CD4-positive, alpha-beta T cell treated with Interferon alpha-2 for 1 hour (primary cell): ENCODE measurements at regions not wholly inside any gene's neighbourhood (a gene's known extent, or its start where the extent isn't known, plus 50 kb on each side); places are given as distances from the start of the nearest gene placed in this dataset.

Experiments used
- DNase-seq, 2 donors: peaks; one replicate each; pipeline ENCODE4 v3.0.0-alpha.2; 2020 to 2022

- no peak for DNase-seq
Observed at GRCh38 chr3:72590732-72591221, 257.5 kb downstream of the SHQ1 start.

DNA sequence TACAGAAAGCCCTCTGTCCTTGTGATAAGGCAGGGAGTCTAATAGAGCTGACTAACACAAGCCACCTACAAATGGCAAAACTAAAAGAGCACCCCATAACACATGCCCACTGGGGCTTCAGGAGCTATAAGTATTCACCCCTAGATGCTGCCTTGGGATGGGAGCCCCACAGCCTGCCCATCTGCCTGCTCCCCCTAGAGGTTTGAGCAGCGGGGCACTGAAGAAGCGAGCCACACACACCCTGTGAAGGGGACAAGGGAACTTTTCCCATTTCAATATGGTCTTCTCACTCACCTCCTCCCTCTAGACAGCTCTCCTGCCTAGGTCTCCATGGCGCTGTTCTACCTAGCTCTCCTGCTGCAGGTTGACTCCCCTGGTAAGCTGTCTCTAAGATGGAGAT is 261.0 kb downstream of the SHQ1 start:
- DNase-seq: no peak

DNA sequence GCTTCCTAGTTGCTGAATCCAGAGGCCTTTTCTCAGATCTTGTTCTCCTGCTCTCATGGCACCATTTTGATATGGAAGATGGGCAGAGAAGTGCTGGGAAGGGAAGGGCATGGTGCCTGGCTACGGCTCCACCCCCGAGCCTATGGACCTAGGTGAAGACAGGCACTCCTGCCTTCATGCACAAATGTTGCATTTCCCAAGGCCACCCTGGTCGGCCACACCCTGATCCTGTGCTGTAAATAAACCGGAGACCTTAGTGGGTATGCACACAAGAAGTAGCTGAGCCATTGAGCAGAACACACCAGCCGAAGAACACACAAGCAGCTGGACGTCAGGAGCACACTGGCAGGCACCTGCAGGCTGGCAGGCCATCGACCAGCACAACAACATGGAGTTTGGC is 261.6 kb downstream of the SHQ1 start:
- DNase-seq: no peak

DNA sequence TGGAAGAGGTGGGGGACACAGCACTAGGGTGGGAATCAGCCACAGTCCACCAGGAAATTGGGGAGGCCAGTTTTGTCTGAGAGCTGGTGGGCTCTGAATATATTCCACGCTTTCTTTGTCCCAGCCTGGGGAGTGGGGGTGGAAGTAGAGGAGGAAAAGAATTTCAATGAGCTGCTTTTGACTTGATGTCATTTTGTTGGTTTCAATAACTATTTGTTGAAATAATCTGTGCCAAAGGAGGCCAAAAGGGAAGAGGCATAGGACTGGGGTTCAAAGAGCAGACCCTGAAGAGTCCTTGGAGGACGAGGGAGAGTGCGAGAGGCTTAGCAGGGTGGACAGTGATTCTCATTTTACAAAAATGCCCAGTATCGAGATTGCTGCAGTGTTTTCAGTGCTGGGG is 262.3 kb downstream of the SHQ1 start:
- DNase-seq: no peak

- DNase-seq: no peak
Observed at GRCh38 chr3:72584262-72584661, 264.0 kb downstream of the SHQ1 start.

GRCh38 chr3:72582963-72583362 is 265.3 kb downstream of the SHQ1 start:
- DNase-seq: no peak

DNA sequence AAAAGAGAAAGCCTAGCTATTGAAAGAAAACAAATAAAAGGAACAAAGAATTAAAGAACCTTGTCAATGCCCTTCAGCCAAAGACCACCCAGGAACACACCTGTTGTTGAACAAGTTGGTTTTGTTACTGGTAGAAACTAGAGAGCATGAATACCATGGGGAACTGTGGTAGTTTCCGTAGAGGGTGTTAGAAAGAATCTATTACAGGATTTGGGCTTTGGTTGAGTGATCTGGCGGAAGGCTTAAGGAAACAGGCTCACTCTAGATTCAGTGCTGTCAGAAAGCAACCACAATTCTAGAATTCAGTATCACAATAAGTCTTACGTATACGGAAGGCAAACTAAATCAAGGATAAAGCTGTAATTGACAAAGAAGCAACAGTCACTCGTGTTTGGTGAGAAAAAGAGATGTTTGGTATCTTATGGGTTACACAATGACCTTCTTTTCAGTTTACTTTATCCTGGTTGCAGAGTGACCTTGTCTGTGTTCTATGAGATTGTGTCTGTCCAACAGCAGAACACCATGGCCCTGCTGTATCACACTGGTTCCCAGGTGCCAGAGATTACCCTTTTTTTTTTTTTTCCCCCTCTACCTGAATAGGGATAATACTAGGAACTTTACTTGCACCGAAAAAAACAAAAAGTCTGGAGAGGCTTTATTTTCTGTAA is 265.9 kb downstream of the SHQ1 start:
- DNase-seq: peak in 1 of 2 donors; percentile 4

GRCh38 chr3:72580900-72581299 is 267.3 kb downstream of the SHQ1 start:
- no peak for DNase-seq

DNA sequence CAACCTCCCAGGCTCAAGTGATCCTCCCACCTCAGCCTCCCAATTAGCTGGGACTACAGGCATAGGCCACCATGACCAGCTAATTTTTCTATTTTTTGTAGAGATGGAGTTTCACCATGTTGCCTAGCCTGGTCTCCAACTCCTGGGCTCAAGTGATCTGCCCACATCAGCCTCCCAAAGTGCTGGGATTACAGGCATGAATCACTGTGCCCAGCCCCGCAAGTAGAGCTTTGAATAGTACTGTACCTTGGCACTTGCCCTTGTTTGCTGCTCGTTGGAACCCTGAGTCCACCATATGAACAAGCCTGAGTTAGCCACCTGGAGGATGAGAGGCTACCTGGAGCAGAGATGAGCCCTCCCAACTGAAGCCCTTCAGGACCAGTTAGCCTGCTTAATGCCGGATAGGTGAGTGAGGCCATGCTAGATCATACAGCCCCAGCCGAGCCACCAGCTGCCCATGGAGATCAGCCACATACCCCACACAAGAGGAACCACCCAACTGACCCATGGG is 267.9 kb downstream of the SHQ1 start:
- no peak for DNase-seq

- DNase-seq: no peak
Observed at GRCh38 chr3:72579581-72580245, 268.5 kb downstream of the SHQ1 start.

- DNase-seq: no peak
Observed at GRCh38 chr3:72579191-72579580, 269.1 kb downstream of the SHQ1 start.

- no peak for DNase-seq
Observed at GRCh38 chr3:72577190-72577589, 271.1 kb downstream of the SHQ1 start.

GRCh38 chr3:72576563-72576962 is 271.7 kb downstream of the SHQ1 start:
- no peak for DNase-seq

- DNase-seq: no peak
Observed at GRCh38 chr3:72574144-72574543, 274.1 kb downstream of the SHQ1 start.

- no peak for DNase-seq
Observed at GRCh38 chr3:72573051-72573450, 275.2 kb downstream of the SHQ1 start.

GRCh38 chr3:72572489-72573007 is 275.7 kb downstream of the SHQ1 start:
- DNase-seq: no peak

DNA sequence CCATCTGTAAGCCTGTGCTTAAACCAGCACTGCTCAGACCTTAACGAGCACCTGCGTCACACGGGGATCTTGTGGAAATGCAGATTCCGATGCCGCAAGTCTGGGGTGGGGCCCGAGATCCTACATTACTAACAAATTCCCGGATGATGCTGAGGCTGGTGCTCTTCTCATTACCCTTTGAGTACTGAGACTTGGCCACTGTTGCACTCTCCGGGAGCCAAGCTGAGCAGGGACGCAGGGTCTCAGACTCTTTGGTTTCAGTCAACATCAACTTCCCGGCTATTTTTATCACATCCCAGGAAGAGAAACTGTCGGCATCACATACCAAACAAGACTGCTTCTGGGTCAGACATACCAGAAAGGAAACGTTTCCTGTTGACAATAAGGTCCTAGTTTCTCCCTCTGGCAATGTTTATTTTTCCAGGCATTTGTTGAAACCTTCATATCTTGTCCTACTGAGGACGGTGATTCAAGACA is 276.6 kb downstream of the SHQ1 start:
- DNase-seq: no peak

DNA sequence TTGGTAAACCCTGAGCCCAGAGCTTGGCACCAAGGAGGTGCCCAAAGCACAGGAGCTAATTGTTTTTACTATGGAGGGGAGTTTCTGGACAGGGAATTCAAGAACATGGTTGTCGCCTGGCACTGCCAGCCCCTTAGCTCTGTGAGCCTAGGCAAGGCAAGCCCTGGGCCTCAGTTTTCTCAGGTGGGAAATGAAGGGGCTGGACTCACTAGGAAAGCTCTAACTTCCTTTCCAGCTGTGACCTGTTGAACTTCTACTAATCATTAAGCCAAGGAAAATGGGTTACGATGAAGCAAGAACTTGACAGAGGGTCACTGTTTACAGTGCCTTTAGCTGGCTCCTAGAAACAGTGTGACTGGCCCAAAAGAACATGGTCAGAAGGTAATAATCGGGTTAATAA is 277.2 kb downstream of the SHQ1 start:
- no peak for DNase-seq

DNA sequence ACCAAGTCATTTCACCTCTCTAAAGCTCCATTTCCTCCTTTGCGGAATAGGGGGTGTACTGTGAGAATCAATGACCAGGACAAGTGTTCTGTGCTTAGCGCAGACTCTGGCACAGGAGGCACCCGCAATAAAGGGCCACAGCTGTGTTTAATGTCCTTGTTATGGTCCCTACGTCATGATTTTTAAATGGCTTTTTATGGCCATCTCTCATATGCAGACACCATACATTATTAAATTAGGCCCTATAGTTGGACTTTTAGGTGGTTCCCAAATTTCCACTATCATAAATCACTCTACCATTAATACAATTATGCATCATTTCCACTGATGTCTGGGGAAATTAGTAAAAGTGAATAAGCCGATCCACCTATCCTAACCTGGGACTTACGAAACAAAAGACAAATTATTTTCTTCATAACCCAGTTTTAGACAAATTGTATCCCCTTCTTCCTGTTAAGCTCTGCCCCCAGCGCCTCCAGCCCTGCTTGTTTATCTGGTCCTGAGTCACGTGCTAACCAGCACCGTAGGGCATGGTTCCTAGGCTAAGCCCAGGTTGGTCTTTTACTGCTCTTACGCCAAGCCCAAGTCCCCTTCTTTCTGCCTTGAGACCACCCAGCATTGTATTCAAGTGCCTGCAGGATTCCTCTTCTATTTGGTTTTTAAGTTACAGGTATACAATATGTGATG is 278.3 kb downstream of the SHQ1 start:
- no peak for DNase-seq

DNA sequence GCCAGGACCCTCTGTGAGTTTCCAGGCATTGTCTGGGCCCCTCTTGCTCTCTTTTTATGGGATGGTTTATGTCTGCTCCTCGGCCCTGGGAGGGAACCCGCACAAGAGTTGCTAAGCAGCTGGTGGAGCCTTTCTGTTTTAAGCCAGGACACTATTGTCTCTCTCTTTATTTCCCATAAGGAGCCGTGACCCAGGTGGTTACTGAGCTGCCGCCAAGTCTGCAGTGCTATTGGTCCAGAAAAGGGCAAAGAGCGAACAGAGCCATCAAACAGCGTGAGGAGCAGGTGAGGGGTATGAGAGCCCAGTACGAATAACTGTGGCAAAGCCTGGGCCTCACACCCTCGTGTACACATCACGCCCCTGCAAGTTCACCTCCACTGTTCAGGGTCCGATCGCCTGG is 280.2 kb downstream of the SHQ1 start:
- no peak for DNase-seq

- DNase-seq: no peak
Observed at GRCh38 chr3:72567474-72567873, 280.8 kb downstream of the SHQ1 start.

- no peak for DNase-seq
Observed at GRCh38 chr3:72565593-72565992, 282.7 kb downstream of the SHQ1 start.

- DNase-seq: no peak
Observed at GRCh38 chr3:72563690-72564370, 284.4 kb downstream of the SHQ1 start.
